ENCODE measurements at regions not wholly inside any gene's neighbourhood (a gene's known extent, or its start where the extent isn't known, plus 50 kb on each side); places are given as distances from the start of the nearest gene placed in this dataset.

GRCh38 chr17:74043976-74044375, 159.5 kb upstream of the RPL38 start:
- no peak for TF ChIP-seq EZH2 (IDR thresholded peaks at IDR 0.05)
- no peak for TF ChIP-seq CTCF (IDR thresholded peaks at IDR 0.05)
- no peak for TF ChIP-seq EZH2phosphoT487 (IDR thresholded peaks at IDR 0.05)

Data from neural progenitor cell (in vitro differentiated cells).